ENCODE measurements at regions not wholly inside any gene's neighbourhood (a gene's known extent, or its start where the extent isn't known, plus 50 kb on each side); places are given as distances from the start of the nearest gene placed in this dataset.
"Not testable (repeated sequence)": the region's sequence is repeated elsewhere in the genome, so short reads cannot be mapped to it uniquely, and the experiment has no call there.

- no peak overlapping the region for H3K4me3 ChIP-seq (ENCODE audit: control insufficient read depth, low read depth, low read length)
- no peak for TF ChIP-seq CTCF (IDR thresholded peaks at IDR 0.05; ENCODE audit: control insufficient read depth, insufficient read depth, low read depth, low read length, missing control alignments)
- DNase-seq (ENCODE audit: low read depth): no peak
Observed at GRCh38 chr5:67770431-67771025, 445.0 kb upstream of the PIK3R1 start.

GRCh38 chr5:67765697-67766096 lies 449.9 kb upstream of the PIK3R1 start:
- no peak for TF ChIP-seq CTCF (IDR thresholded peaks at IDR 0.05; ENCODE audit: control insufficient read depth, insufficient read depth, low read depth, low read length, missing control alignments)
- DNase-seq (ENCODE audit: low read depth): no peak
- H3K4me3 ChIP-seq (ENCODE audit: control insufficient read depth, low read depth, low read length): no peak overlapping the region

GRCh38 chr5:67757771-67758170 lies 457.8 kb upstream of the PIK3R1 start:
- H3K4me3 ChIP-seq (ENCODE audit: control insufficient read depth, low read depth, low read length); DNase-seq (ENCODE audit: low read depth): not testable (repeated sequence)

GRCh38 chr5:67752357-67752708 lies 463.2 kb upstream of the PIK3R1 start:
- no peak overlapping the region for H3K4me3 ChIP-seq (ENCODE audit: control insufficient read depth, low read depth, low read length)
- DNase-seq (ENCODE audit: low read depth): no peak
- TF ChIP-seq CTCF (IDR thresholded peaks at IDR 0.05; ENCODE audit: control insufficient read depth, insufficient read depth, low read depth, low read length, missing control alignments): no peak

GRCh38 chr5:67748165-67748690 lies 467.3 kb upstream of the PIK3R1 start:
- TF ChIP-seq CTCF (IDR thresholded peaks at IDR 0.05; ENCODE audit: control insufficient read depth, insufficient read depth, low read depth, low read length, missing control alignments): no peak
- H3K4me3 ChIP-seq (ENCODE audit: control insufficient read depth, low read depth, low read length): no peak overlapping the region
- no peak for DNase-seq (ENCODE audit: low read depth)

GRCh38 chr5:67747096-67747495 lies 468.5 kb upstream of the PIK3R1 start:
- no peak overlapping the region for H3K4me3 ChIP-seq (ENCODE audit: control insufficient read depth, low read depth, low read length)
- no peak for TF ChIP-seq CTCF (IDR thresholded peaks at IDR 0.05; ENCODE audit: control insufficient read depth, insufficient read depth, low read depth, low read length, missing control alignments)
- no peak for DNase-seq (ENCODE audit: low read depth)

- not testable (repeated sequence) for H3K4me3 ChIP-seq (ENCODE audit: control insufficient read depth, low read depth, low read length); DNase-seq (ENCODE audit: low read depth)
Observed at GRCh38 chr5:67746608-67747007, 468.9 kb upstream of the PIK3R1 start.

- TF ChIP-seq CTCF (IDR thresholded peaks at IDR 0.05; ENCODE audit: control insufficient read depth, insufficient read depth, low read depth, low read length, missing control alignments): no peak
- DNase-seq (ENCODE audit: low read depth): no peak
- H3K4me3 ChIP-seq (ENCODE audit: control insufficient read depth, low read depth, low read length): no peak overlapping the region
Observed at GRCh38 chr5:67746103-67746502, 469.5 kb upstream of the PIK3R1 start.

Data from AG09309 (cell line).